WTC11 (cell line): ENCODE measurements at regions not wholly inside any gene's neighbourhood (a gene's known extent, or its start where the extent isn't known, plus 50 kb on each side); places are given as distances from the start of the nearest gene placed in this dataset.

Experiments
- ATAC-seq: fragments of 200-7000 bp; cut with Tn5 transposase; 2 replicates; pipeline ENCODE4 v1.10.0; 2021; ENCODE audit warnings: mild to moderate bottlenecking, moderate library complexity
- CTCF ChIA-PET: fragments of 300-600 bp; sonication (Branson Sonifier 250); formaldehyde crosslinking; loops from one replicate; lab custom pipeline; 2021; ENCODE audit warnings: antibody characterized with exemption; lab: Charles Lee
- POLR2A ChIA-PET: fragments of 350-600 bp; sonication (Branson Sonifier 250); formaldehyde crosslinking; loops from one replicate; lab custom pipeline; 2021; ENCODE audit warnings: antibody characterized with exemption; lab: Charles Lee
- DNase-seq: peaks from one replicate; pipeline ENCODE4 v3.0.0; 2021; ENCODE audit warnings: low spot score
- H3K27ac Mint-ChIP-seq: 2 replicates; pipeline ENCODE4 v1.8.0; 2021; ENCODE audit warnings: mixed read lengths
- H3K27me3 Mint-ChIP-seq: 2 replicates; pipeline ENCODE4 v1.8.0; 2021; ENCODE audit warnings: low read depth, mild to moderate bottlenecking, moderate library complexity, mixed read lengths
- H3K36me3 Mint-ChIP-seq: 2 replicates; pipeline ENCODE4 v1.8.0; 2021; ENCODE audit warnings: mixed read lengths
- H3K4me1 Mint-ChIP-seq: 2 replicates; pipeline ENCODE4 v1.8.0; 2022; ENCODE audit warnings: mixed read lengths
- H3K4me3 Mint-ChIP-seq: 2 replicates; pipeline ENCODE4 v1.8.0; 2021; ENCODE audit warnings: mild to moderate bottlenecking, moderate library complexity, mixed read lengths
- H3K9me3 Mint-ChIP-seq: 2 replicates; pipeline ENCODE4 v1.8.0; 2021; ENCODE audit warnings: mixed read lengths
- AR ChIP-seq: fragments of 250-450 bp; sonication (Bioruptor Pico); IDR thresholded peaks from 2 replicates; pipeline ENCODE4 v1.9.0; 2021; ENCODE audit warnings: mild to moderate bottlenecking
- ATF1 ChIP-seq: sonication (generic); formaldehyde crosslinking; IDR thresholded peaks from 2 replicates; pipeline ENCODE4 v1.8.1; 2023; ENCODE audit warnings: mild to moderate bottlenecking, moderate library complexity, missing genetic modification reagents
- ATF2 ChIP-seq: sonication (generic); formaldehyde crosslinking; IDR thresholded peaks from 2 replicates; pipeline ENCODE4 v1.8.1; 2022; ENCODE audit warnings: low read depth, missing genetic modification reagents, borderline replicate concordance
- GABPB1 ChIP-seq: sonication (generic); formaldehyde crosslinking; IDR thresholded peaks from 2 replicates; pipeline ENCODE4 v1.8.1; 2023; ENCODE audit warnings: mild to moderate bottlenecking, missing genetic modification reagents
- MLX ChIP-seq: sonication (generic); formaldehyde crosslinking; IDR thresholded peaks from 2 replicates; pipeline ENCODE4 v1.8.1; 2023; ENCODE audit warnings: mild to moderate bottlenecking, missing genetic modification reagents, moderate library complexity
- NFATC4 ChIP-seq: fragments of 250-450 bp; sonication (Bioruptor Pico); IDR thresholded peaks from 2 replicates; pipeline ENCODE4 v1.9.0; 2021; ENCODE audit warnings: mild to moderate bottlenecking
- PRRX2 ChIP-seq: fragments of 250-450 bp; sonication (Bioruptor Pico); IDR thresholded peaks from 2 replicates; pipeline ENCODE4 v1.8.0; 2021; ENCODE audit warnings: mild to moderate bottlenecking
- RORB ChIP-seq: fragments of 250-450 bp; sonication (Bioruptor Pico); IDR thresholded peaks from 2 replicates; pipeline ENCODE4 v1.9.0; 2021; ENCODE audit warnings: mild to moderate bottlenecking
- SOX15 ChIP-seq: fragments of 250-450 bp; sonication (Bioruptor Pico); IDR thresholded peaks from 2 replicates; pipeline ENCODE4 v1.9.0; 2021; ENCODE audit warnings: mild to moderate bottlenecking
- SP1 ChIP-seq: sonication (generic); formaldehyde crosslinking; conservative IDR thresholded peaks from 2 replicates; pipeline ENCODE4 v1.8.1; 2022; ENCODE audit warnings: missing genetic modification reagents
- TEAD4 ChIP-seq: sonication (generic); formaldehyde crosslinking; IDR thresholded peaks from 2 replicates; pipeline ENCODE4 v1.8.0; 2022; ENCODE audit warnings: mild to moderate bottlenecking, missing genetic modification reagents
- ZNF281 ChIP-seq: sonication (generic); formaldehyde crosslinking; IDR thresholded peaks from 2 replicates; pipeline ENCODE4 v1.8.0; 2023; ENCODE audit warnings: mild to moderate bottlenecking, missing genetic modification reagents
- ZNF425 ChIP-seq: fragments of 250-450 bp; sonication (Bioruptor Pico); conservative IDR thresholded peaks from 2 replicates; pipeline ENCODE4 v1.9.0; 2021; ENCODE audit warnings: mild to moderate bottlenecking
- ZNF512 ChIP-seq: sonication (generic); formaldehyde crosslinking; IDR thresholded peaks from 2 replicates; pipeline ENCODE4 v1.8.1; 2022; ENCODE audit warnings: missing genetic modification reagents, borderline replicate concordance
- ZSCAN18 ChIP-seq: fragments of 250-450 bp; sonication (Bioruptor Pico); IDR thresholded peaks from 2 replicates; pipeline ENCODE4 v2.1.2; 2022; ENCODE audit warnings: mild to moderate bottlenecking, moderate library complexity

GRCh38 chr5:135193213-135194125 lies 159.4 kb upstream of the PITX1 start (continued):
- TF ChIP-seq AR (CRISPR knock-in tag) (no peak), MLX (CRISPR knock-in tag) (no peak)

- no peak for DNase-seq
- no peak overlapping the region for H3K27ac Mint-ChIP-seq
- H3K36me3 Mint-ChIP-seq = no peaks in the 10 kb centered on the region
- POLR2A ChIA-PET = no interaction called here
- no peak for TF ChIP-seq ATF2 (CRISPR knock-in tag)
- no peak for TF ChIP-seq RORB (CRISPR knock-in tag)
- H3K9me3 Mint-ChIP-seq = peaks cover 9% of the 10 kb centered on the region
- H3K4me1 Mint-ChIP-seq = peaks cover 9% of the 10 kb centered on the region
- no peak for ATAC-seq
- H3K27me3 Mint-ChIP-seq = peaks cover 59% of the 10 kb centered on the region
- CTCF ChIA-PET = interaction anchor here (1.4 to 2.8 kb wide), 9 partner anchors 12 to 275 kb away, joined by 4 to 36 read pairs (median 8); no protein-coding TSS in a partner anchor
- H3K4me3 Mint-ChIP-seq = no peak overlapping the region
Observed at GRCh38 chr5:135192351-135192750, 158.3 kb upstream of the PITX1 start.

GRCh38 chr5:135191084-135191826 lies 157.2 kb upstream of the PITX1 start:
- H3K4me3 Mint-ChIP-seq = peak overlapping the region; percentile 59
- POLR2A ChIA-PET = interaction anchor here (0.5 to 0.6 kb wide), 2 partner anchors 153 to 453 kb away, joined by 3 read pairs; no protein-coding TSS in a partner anchor
- TF ChIP-seq ZNF512 (CRISPR knock-in tag) = no peak
- TF ChIP-seq SP1 (CRISPR knock-in tag) = no peak; the same call in 1 of the 2 replicates
- no peak for TF ChIP-seq ATF1
- TF ChIP-seq SOX15 (CRISPR knock-in tag) = no peak
- TF ChIP-seq PRRX2 (CRISPR knock-in tag) = no peak
- TF ChIP-seq ZSCAN18 (CRISPR knock-in tag) = no peak
- no peak for TF ChIP-seq GABPB1 (CRISPR knock-in tag)
- TF ChIP-seq TEAD4 (CRISPR knock-in tag) = no peak
- no peak for TF ChIP-seq NFATC4 (CRISPR knock-in tag)
- no peak for TF ChIP-seq ZNF281
- no peak for TF ChIP-seq ZNF425 (CRISPR knock-in tag)

More at GRCh38 chr5:135191084-135191826, 157.2 kb upstream of the PITX1 start:
- peak; percentile 93 for ATAC-seq
- no peaks in the 10 kb centered on the region for H3K36me3 Mint-ChIP-seq
- CTCF ChIA-PET = interaction anchor here (0.7 to 2.8 kb wide), 35 partner anchors 11 to 287 kb away, joined by 3 to 36 read pairs (median 5); partner anchors contain the start of gene PCBD2
- peaks cover 13% of the 10 kb centered on the region for H3K4me1 Mint-ChIP-seq
- H3K27ac Mint-ChIP-seq = no peak overlapping the region
- H3K9me3 Mint-ChIP-seq = peaks cover 4% of the 10 kb centered on the region
- H3K27me3 Mint-ChIP-seq = peaks cover 53% of the 10 kb centered on the region
- peak; percentile 91 for DNase-seq
